Ovary (tissue), 3 donors: ENCODE measurements at regions not wholly inside any gene's neighbourhood (a gene's known extent, or its start where the extent isn't known, plus 50 kb on each side); places are given as distances from the start of the nearest gene placed in this dataset.

Source experiments
- EP300 ChIP-seq: sonication (generic); formaldehyde crosslinking; IDR thresholded peaks from one replicate; pipeline ENCODE4 v1.6.1; 2017; ENCODE audit warnings: antibody characterized with exemption
- POLR2A ChIP-seq: fragments of 450-650 bp; IDR thresholded peaks from one replicate; pipeline ENCODE4 v1.6.1; 2017; ENCODE audit warnings: antibody characterized with exemption, mild to moderate bottlenecking, moderate library complexity
- TF ChIP-seq, protein P1 (sequence below), 3 donors: fragments of 450-650 bp in 2 of 3; fragments of 200-600 bp in 1 of 3; IDR thresholded peaks; one replicate each; pipeline versions ENCODE4 v1.5.1 to v1.8.0; 2016 to 2022; ENCODE audit warnings: antibody characterized with exemption in 3 of 3, mild to moderate bottlenecking in 1 of 3
- donor health status: DM: no; HTN: no; CAD: no.

GRCh38 chr6:138609801-138610430 lies 110.6 kb upstream of the NHSL1 start:
- TF ChIP-seq, protein P1, sequence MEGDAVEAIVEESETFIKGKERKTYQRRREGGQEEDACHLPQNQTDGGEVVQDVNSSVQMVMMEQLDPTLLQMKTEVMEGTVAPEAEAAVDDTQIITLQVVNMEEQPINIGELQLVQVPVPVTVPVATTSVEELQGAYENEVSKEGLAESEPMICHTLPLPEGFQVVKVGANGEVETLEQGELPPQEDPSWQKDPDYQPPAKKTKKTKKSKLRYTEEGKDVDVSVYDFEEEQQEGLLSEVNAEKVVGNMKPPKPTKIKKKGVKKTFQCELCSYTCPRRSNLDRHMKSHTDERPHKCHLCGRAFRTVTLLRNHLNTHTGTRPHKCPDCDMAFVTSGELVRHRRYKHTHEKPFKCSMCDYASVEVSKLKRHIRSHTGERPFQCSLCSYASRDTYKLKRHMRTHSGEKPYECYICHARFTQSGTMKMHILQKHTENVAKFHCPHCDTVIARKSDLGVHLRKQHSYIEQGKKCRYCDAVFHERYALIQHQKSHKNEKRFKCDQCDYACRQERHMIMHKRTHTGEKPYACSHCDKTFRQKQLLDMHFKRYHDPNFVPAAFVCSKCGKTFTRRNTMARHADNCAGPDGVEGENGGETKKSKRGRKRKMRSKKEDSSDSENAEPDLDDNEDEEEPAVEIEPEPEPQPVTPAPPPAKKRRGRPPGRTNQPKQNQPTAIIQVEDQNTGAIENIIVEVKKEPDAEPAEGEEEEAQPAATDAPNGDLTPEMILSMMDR (IDR thresholded peaks at IDR 0.05) = no peak
- TF ChIP-seq EP300 (no peak), POLR2A (no peak)
